ENCODE measurements at regions not wholly inside any gene's neighbourhood (a gene's known extent, or its start where the extent isn't known, plus 50 kb on each side); places are given as distances from the start of the nearest gene placed in this dataset.

GRCh38 chr13:107200491-107200890 is 632.6 kb upstream of the ARGLU1 start:
- WGBS (ENCODE audit: insufficient coverage, low coverage, missing lambda C conversion rate) = 0% methylated on average over 6 of the region's 6 CpGs
- no peaks in the 10 kb centered on the region for H3K9me3 ChIP-seq (replicated peaks; ENCODE audit: control insufficient read depth, insufficient read depth, low read depth, low read length)
- no peak overlapping the region for H3K4me2 ChIP-seq (ENCODE audit: insufficient read depth, low read length)
- no peak overlapping the region for H3K27ac ChIP-seq (ENCODE audit: extremely low read depth, low read depth, low read length)
- H3K79me2 ChIP-seq (ENCODE audit: control insufficient read depth, insufficient read depth, low read length) = no peaks in the 10 kb centered on the region
- H2AFZ ChIP-seq (ENCODE audit: low read depth, low read length) = no peak overlapping the region
- no peaks in the 10 kb centered on the region for H4K20me1 ChIP-seq (replicated peaks; ENCODE audit: control insufficient read depth, insufficient read depth, low read length)
- no peak overlapping the region for H3K9ac ChIP-seq (ENCODE audit: insufficient read depth in 1 of 2, low read depth in 2 of 2, low read length in 2 of 2)
- H3K9me1 ChIP-seq (ENCODE audit: control insufficient read depth, insufficient read depth, low read length) = no peaks in the 10 kb centered on the region
- intact Hi-C loops (cut with micrococcal nuclease) (loop anchor here (10.0 kb wide), 1 partner anchor 1694 kb away; no protein-coding TSS in a partner anchor), in situ Hi-C loops (cut with MboI) (no loop called here)
- ChIA-PET CTCF (ENCODE audit: low intra/inter-chr PET ratio) (no interaction called here), POLR2A (no interaction called here)
- FAIRE-seq = no peak
- no peaks in the 10 kb centered on the region for H3K27me3 ChIP-seq (ENCODE audit: control insufficient read depth in 2 of 2, insufficient read depth in 2 of 2, low read length in 2 of 2)
- DNase-seq (ENCODE audit: extremely low read depth in 1 of 4, low spot score in 3 of 4) = no peak
- no peak overlapping the region for H3K4me3 ChIP-seq
- no peaks in the 10 kb centered on the region for H3K4me1 ChIP-seq (replicated peaks in 1 of 2; ENCODE audit: control insufficient read depth in 2 of 2, insufficient read depth in 2 of 2, low read length in 2 of 2)
- no TSS peak for BruUV-seq (replicated peaks)
- ATAC-seq = no peak
- no peaks in the 10 kb centered on the region for H3K36me3 ChIP-seq (ENCODE audit: control insufficient read depth, insufficient read depth, low read length)
- TF ChIP-seq POLR2G (IDR thresholded peaks at IDR 0.05; ENCODE audit: low read depth, low read length) (no peak), DEAF1 (CRISPR knock-in tag; IDR thresholded peaks at IDR 0.05) (no peak), FOXO4 (CRISPR knock-in tag; IDR thresholded peaks at IDR 0.05) (no peak), THAP7 (CRISPR knock-in tag; IDR thresholded peaks at IDR 0.05) (no peak), COPS2 (conservative IDR thresholded peaks at IDR 0.05) (no peak), GTF2A2 (tag; IDR thresholded peaks at IDR 0.05) (no peak), BRF2 (IDR thresholded peaks at IDR 0.05; ENCODE audit: borderline replicate concordance, insufficient read depth, insufficient read length) (no peak), NCOA2 (IDR thresholded peaks at IDR 0.05; ENCODE audit: partially characterized antibody in 2 of 2) (no peak), HEY1 (CRISPR knock-in tag; IDR thresholded peaks at IDR 0.05; ENCODE audit: borderline replicate concordance) (no peak), ZBTB1 (CRISPR knock-in tag; IDR thresholded peaks at IDR 0.05; ENCODE audit: borderline replicate concordance, low read depth) (no peak), ZNF23 (CRISPR knock-in tag; IDR thresholded peaks at IDR 0.05) (no peak), ATF2 (CRISPR knock-in tag; IDR thresholded peaks at IDR 0.05) (no peak), NFRKB (IDR thresholded peaks at IDR 0.05; ENCODE audit: low read depth) (no peak), ZNF551 (CRISPR knock-in tag; IDR thresholded peaks at IDR 0.05) (no peak), FOXJ3 (CRISPR knock-in tag; IDR thresholded peaks at IDR 0.05) (no peak), ZNF695 (CRISPR knock-in tag; IDR thresholded peaks at IDR 0.05) (no peak), SMC3 (conservative IDR thresholded peaks at IDR 0.05; ENCODE audit: insufficient read depth, low read depth, low read length) (no peak), RNF2 (IDR thresholded peaks at IDR 0.05) (no peak), SREBF2 (CRISPR knock-in tag; IDR thresholded peaks at IDR 0.05) (no peak)

Measured in K562 (cell line).